ENCODE measurements at regions not wholly inside any gene's neighbourhood (a gene's known extent, or its start where the extent isn't known, plus 50 kb on each side); places are given as distances from the start of the nearest gene placed in this dataset.

- no peaks in the 10 kb centered on the region for H3K36me3 ChIP-seq (ENCODE audit: control insufficient read depth in 2 of 2, extremely low read depth in 1 of 2, insufficient read depth in 2 of 2, low read length in 2 of 2)
- no peak overlapping the region for H3K9ac ChIP-seq (replicated peaks; ENCODE audit: extremely low read depth, insufficient read depth, low read length)
- no peak overlapping the region for H3K4me2 ChIP-seq (ENCODE audit: insufficient read depth, low read length)
- ChIA-PET CTCF (interaction anchor here (1.7 kb wide), 1 partner anchor 17 kb away, joined by 4 read pairs; no protein-coding TSS in a partner anchor), POLR2A (no interaction called here)
- no peak for DNase-seq (ENCODE audit: low read depth, low spot score)
- no peak for FAIRE-seq
- BruUV-seq (replicated peaks), result no TSS peak
- H3K9me1 ChIP-seq (replicated peaks; ENCODE audit: control insufficient read depth, extremely low read depth, insufficient read depth, low read length), result no peaks in the 10 kb centered on the region
- no peaks in the 10 kb centered on the region for H3K4me1 ChIP-seq (ENCODE audit: control insufficient read depth, extremely low read depth, insufficient read depth, low read length)
- intact Hi-C loops (cut with micrococcal nuclease), result no loop called here
- TF ChIP-seq MYC (IDR thresholded peaks at IDR 0.05; ENCODE audit: low read depth, low read length) (no peak), FOS (IDR thresholded peaks at IDR 0.05; ENCODE audit: borderline replicate concordance, insufficient read depth, low read length) (no peak), POLR2AphosphoS5 (IDR thresholded peaks at IDR 0.05; ENCODE audit: insufficient read depth, low read depth, low read length) (no peak), CTCF (IDR thresholded peaks at IDR 0.05; ENCODE audit: extremely low read depth in 1 of 2, insufficient read depth in 1 of 2, low read depth in 1 of 2, low read length in 2 of 2) (no peak), GATA2 (IDR thresholded peaks at IDR 0.05; ENCODE audit: insufficient read depth, insufficient read length, low read depth, low read length) (no peak)
- H3K27me3 ChIP-seq (ENCODE audit: control insufficient read depth in 2 of 2, insufficient read depth in 2 of 2, low read length in 2 of 2), result no peaks in the 10 kb centered on the region
- H3K9me3 ChIP-seq (replicated peaks; ENCODE audit: control insufficient read depth, insufficient read depth, low read length), result no peaks in the 10 kb centered on the region
- no peaks in the 10 kb centered on the region for H3K79me2 ChIP-seq (ENCODE audit: control insufficient read depth, insufficient read depth, low read length)
- no peaks in the 10 kb centered on the region for H4K20me1 ChIP-seq (replicated peaks; ENCODE audit: control insufficient read depth, extremely low read depth, insufficient read depth, low read length)
- H3K4me3 ChIP-seq (replicated peaks in 1 of 3; ENCODE audit: insufficient read depth in 1 of 3, low read depth in 1 of 3, low read length in 3 of 3), result no peak overlapping the region
- dilution Hi-C loops (cut with MboI; ENCODE audit: extremely low pct_ligation_motif_present, low sequenced_read_pairs), result no loop called here
- H2AFZ ChIP-seq (ENCODE audit: low read depth, low read length), result no peak overlapping the region
- no peak overlapping the region for H3K27ac ChIP-seq (ENCODE audit: insufficient read depth, low read depth, low read length)
These were observed 212.7 kb upstream of the MVB12B start for GRCh38 chr9:126113756-126114408.

- intact Hi-C loops (cut with micrococcal nuclease), result no loop called here
- no peak for DNase-seq (ENCODE audit: low read depth, low spot score)
- Histone ChIP-seq H3K9ac (replicated peaks; ENCODE audit: extremely low read depth, insufficient read depth, low read length) (no peak overlapping the region), H2AFZ (ENCODE audit: low read depth, low read length) (no peak overlapping the region), H3K4me1 (ENCODE audit: control insufficient read depth, extremely low read depth, insufficient read depth, low read length) (no peaks in the 10 kb centered on the region), H3K36me3 (ENCODE audit: control insufficient read depth in 2 of 2, extremely low read depth in 1 of 2, insufficient read depth in 2 of 2, low read length in 2 of 2) (no peaks in the 10 kb centered on the region), H3K4me2 (ENCODE audit: insufficient read depth, low read length) (no peak overlapping the region), H3K9me1 (replicated peaks; ENCODE audit: control insufficient read depth, extremely low read depth, insufficient read depth, low read length) (no peaks in the 10 kb centered on the region), H3K27ac (ENCODE audit: insufficient read depth, low read depth, low read length) (no peak overlapping the region), H3K4me3 (replicated peaks in 1 of 3; ENCODE audit: insufficient read depth in 1 of 3, low read depth in 1 of 3, low read length in 3 of 3) (no peak overlapping the region), H4K20me1 (replicated peaks; ENCODE audit: control insufficient read depth, extremely low read depth, insufficient read depth, low read length) (no peaks in the 10 kb centered on the region), H3K79me2 (ENCODE audit: control insufficient read depth, insufficient read depth, low read length) (no peaks in the 10 kb centered on the region), H3K9me3 (replicated peaks; ENCODE audit: control insufficient read depth, insufficient read depth, low read length) (no peaks in the 10 kb centered on the region), H3K27me3 (ENCODE audit: control insufficient read depth in 2 of 2, insufficient read depth in 2 of 2, low read length in 2 of 2) (no peaks in the 10 kb centered on the region)
- TF ChIP-seq POLR2AphosphoS5 (IDR thresholded peaks at IDR 0.05; ENCODE audit: insufficient read depth, low read depth, low read length) (no peak), POLR2A (IDR thresholded peaks at IDR 0.05; ENCODE audit: low read depth, low read length) (no peak), FOS (IDR thresholded peaks at IDR 0.05; ENCODE audit: borderline replicate concordance, insufficient read depth, low read length) (no peak), EZH2 (IDR thresholded peaks at IDR 0.05; ENCODE audit: borderline replicate concordance, low read depth, low read length, severe bottlenecking) (no peak), MYC (IDR thresholded peaks at IDR 0.05; ENCODE audit: low read depth, low read length) (no peak), JUN (IDR thresholded peaks at IDR 0.05; ENCODE audit: borderline replicate concordance, insufficient read depth, insufficient read length, low read depth) (no peak), MAX (IDR thresholded peaks at IDR 0.05; ENCODE audit: insufficient read depth, insufficient read length) (no peak), GATA2 (IDR thresholded peaks at IDR 0.05; ENCODE audit: insufficient read depth, insufficient read length, low read depth, low read length) (no peak), CTCF (IDR thresholded peaks at IDR 0.05; ENCODE audit: extremely low read depth in 1 of 2, insufficient read depth in 1 of 2, low read depth in 1 of 2, low read length in 2 of 2) (no peak)
- dilution Hi-C loops (cut with MboI; ENCODE audit: extremely low pct_ligation_motif_present, low sequenced_read_pairs), result no loop called here
- CTCF ChIA-PET, result interaction anchor here (1.1 to 1.7 kb wide), 2 partner anchors 17 to 113 kb away, joined by 3 to 4 read pairs; no protein-coding TSS in a partner anchor
- no TSS peak for BruUV-seq (replicated peaks)
- POLR2A ChIA-PET, result no interaction called here
- no peak for FAIRE-seq
These were observed 212.2 kb upstream of the MVB12B start for GRCh38 chr9:126114409-126114760.

Measured in endothelial cell of umbilical vein (primary cell).